Breast epithelium (tissue), 3 donors: ENCODE measurements at regions not wholly inside any gene's neighbourhood (a gene's known extent, or its start where the extent isn't known, plus 50 kb on each side); places are given as distances from the start of the nearest gene placed in this dataset.

Experiments used
- CTCF ChIP-seq, 3 donors: fragments of 450-650 bp; IDR thresholded peaks; one replicate each; pipeline ENCODE4 v1.5.1; 2016 to 2017; ENCODE audit warnings: antibody characterized with exemption in 3 of 3, mild to moderate bottlenecking in 3 of 3, moderate library complexity in 3 of 3
- POLR2A ChIP-seq: fragments of 450-650 bp; IDR thresholded peaks from one replicate; pipeline ENCODE4 v1.6.1; 2016; ENCODE audit warnings: antibody characterized with exemption, mild to moderate bottlenecking, moderate library complexity

GRCh38 chr6:170106906-170107525 lies 183.9 kb downstream of the DLL1 start:
- TF ChIP-seq POLR2A (no peak), CTCF (IDR thresholded peaks at IDR 0.05) (no peak)
